Gastroesophageal sphincter (tissue), 3 donors: ENCODE measurements at regions not wholly inside any gene's neighbourhood (a gene's known extent, or its start where the extent isn't known, plus 50 kb on each side); places are given as distances from the start of the nearest gene placed in this dataset.

Experiments used
- POLR2A ChIP-seq, 2 donors: fragments of 450-650 bp; IDR thresholded peaks; one replicate each; pipeline ENCODE4 v1.6.1; 2017; ENCODE audit warnings: antibody characterized with exemption in 2 of 2, mild to moderate bottlenecking in 2 of 2, moderate library complexity in 1 of 2
- TF ChIP-seq, protein P1 (sequence below), 4 experiments: fragments of 200-600 bp in 2 of 4; fragments of 450-650 bp in 2 of 4; sonication (generic) in 1 of 4; IDR thresholded peaks; one replicate each; pipeline ENCODE4 v1.5.1; 2017 to 2019; ENCODE audit warnings: antibody characterized with exemption in 4 of 4, mild to moderate bottlenecking in 2 of 4, moderate library complexity in 2 of 4

DNA sequence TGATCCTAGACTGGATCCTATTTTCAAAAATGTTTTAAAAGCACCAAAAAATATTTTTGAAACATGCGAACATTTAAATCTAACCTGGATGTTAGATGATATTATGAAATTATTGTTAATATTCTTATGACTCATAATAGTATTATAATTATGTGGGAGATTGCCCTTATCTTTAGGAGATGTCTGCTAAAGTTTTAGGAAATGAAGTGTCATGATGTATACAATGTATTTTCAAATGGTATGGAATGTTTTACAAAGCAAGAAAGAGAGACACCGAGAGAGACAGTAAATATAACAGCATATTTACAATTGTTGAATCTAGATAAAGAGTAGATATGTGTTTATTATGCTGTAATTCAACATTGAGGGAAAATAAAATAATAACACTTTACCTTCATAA is 455.9 kb downstream of the ACTL7B start:
- TF ChIP-seq, protein P1, sequence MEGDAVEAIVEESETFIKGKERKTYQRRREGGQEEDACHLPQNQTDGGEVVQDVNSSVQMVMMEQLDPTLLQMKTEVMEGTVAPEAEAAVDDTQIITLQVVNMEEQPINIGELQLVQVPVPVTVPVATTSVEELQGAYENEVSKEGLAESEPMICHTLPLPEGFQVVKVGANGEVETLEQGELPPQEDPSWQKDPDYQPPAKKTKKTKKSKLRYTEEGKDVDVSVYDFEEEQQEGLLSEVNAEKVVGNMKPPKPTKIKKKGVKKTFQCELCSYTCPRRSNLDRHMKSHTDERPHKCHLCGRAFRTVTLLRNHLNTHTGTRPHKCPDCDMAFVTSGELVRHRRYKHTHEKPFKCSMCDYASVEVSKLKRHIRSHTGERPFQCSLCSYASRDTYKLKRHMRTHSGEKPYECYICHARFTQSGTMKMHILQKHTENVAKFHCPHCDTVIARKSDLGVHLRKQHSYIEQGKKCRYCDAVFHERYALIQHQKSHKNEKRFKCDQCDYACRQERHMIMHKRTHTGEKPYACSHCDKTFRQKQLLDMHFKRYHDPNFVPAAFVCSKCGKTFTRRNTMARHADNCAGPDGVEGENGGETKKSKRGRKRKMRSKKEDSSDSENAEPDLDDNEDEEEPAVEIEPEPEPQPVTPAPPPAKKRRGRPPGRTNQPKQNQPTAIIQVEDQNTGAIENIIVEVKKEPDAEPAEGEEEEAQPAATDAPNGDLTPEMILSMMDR (IDR thresholded peaks at IDR 0.05): no peak
- no peak for TF ChIP-seq POLR2A (IDR thresholded peaks at IDR 0.05)
